ENCODE measurements at regions not wholly inside any gene's neighbourhood (a gene's known extent, or its start where the extent isn't known, plus 50 kb on each side); places are given as distances from the start of the nearest gene placed in this dataset.

DNA sequence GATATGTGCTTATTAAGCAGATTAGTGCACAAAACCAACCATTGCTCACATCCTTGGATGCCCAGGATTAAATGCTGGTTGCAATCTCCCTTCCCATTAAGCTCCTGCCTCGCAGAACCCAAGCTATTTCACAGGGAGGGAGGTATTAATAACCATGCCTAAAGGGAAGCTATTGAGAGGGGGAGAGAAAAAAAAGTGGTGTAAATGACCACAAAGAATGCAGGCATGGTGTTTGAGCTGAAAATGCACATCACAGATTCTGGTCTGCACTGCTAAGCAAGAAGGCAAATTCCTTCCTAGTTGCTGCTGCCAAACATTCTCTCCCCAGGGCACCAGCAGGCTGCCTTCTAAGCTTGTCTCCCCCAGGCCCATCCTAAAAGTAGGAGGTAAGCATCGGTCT is 92.0 kb upstream of the ISX start:
- TF ChIP-seq, protein P1, sequence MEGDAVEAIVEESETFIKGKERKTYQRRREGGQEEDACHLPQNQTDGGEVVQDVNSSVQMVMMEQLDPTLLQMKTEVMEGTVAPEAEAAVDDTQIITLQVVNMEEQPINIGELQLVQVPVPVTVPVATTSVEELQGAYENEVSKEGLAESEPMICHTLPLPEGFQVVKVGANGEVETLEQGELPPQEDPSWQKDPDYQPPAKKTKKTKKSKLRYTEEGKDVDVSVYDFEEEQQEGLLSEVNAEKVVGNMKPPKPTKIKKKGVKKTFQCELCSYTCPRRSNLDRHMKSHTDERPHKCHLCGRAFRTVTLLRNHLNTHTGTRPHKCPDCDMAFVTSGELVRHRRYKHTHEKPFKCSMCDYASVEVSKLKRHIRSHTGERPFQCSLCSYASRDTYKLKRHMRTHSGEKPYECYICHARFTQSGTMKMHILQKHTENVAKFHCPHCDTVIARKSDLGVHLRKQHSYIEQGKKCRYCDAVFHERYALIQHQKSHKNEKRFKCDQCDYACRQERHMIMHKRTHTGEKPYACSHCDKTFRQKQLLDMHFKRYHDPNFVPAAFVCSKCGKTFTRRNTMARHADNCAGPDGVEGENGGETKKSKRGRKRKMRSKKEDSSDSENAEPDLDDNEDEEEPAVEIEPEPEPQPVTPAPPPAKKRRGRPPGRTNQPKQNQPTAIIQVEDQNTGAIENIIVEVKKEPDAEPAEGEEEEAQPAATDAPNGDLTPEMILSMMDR (IDR thresholded peaks at IDR 0.05), result no peak
- no peak for TF ChIP-seq EZH2 (IDR thresholded peaks at IDR 0.05; ENCODE audit: borderline replicate concordance, insufficient read depth, low read depth, low read length, poor library complexity, severe bottlenecking)
- peaks cover 14% of the 10 kb centered on the region for H3K27me3 Mint-ChIP-seq
- H3K27ac Mint-ChIP-seq, result no peak overlapping the region
- Histone ChIP-seq H3K27me3 (replicated peaks in 1 of 4; ENCODE audit: control extremely low read depth in 1 of 4, control insufficient read depth in 3 of 4, insufficient read depth in 4 of 4, low read length in 3 of 4) (no peaks in the 10 kb centered on the region), H2AFZ (ENCODE audit: insufficient read depth, low read depth, low read length, poor library complexity, severe bottlenecking) (no peak overlapping the region), H3K9me3 (ENCODE audit: control extremely low read depth in 1 of 3, control insufficient read depth in 2 of 3, insufficient read depth in 1 of 3, low read length in 2 of 3) (peaks cover 0 to 6% (median 3%) of the 10 kb centered on the region in 3 donors), H3K27ac (ENCODE audit: low read length in 2 of 2) (no peak overlapping the region), H4K20me1 (ENCODE audit: control insufficient read depth, insufficient read depth, low read length, poor library complexity, severe bottlenecking) (no peaks in the 10 kb centered on the region), H3K4me1 (ENCODE audit: control insufficient read depth in 2 of 2, insufficient read depth in 2 of 2, low read length in 2 of 2) (no peaks in the 10 kb centered on the region), H3K4me2 (replicated peaks; ENCODE audit: low read depth, low read length, poor library complexity, severe bottlenecking) (no peak overlapping the region), H3K36me3 (replicated peaks in 1 of 2; ENCODE audit: control extremely low read depth in 1 of 2, control insufficient read depth in 1 of 2, extremely low read depth in 1 of 2, insufficient read depth in 2 of 2, low read length in 1 of 2) (no peaks in the 10 kb centered on the region), H3K9ac (ENCODE audit: low read length) (no peak overlapping the region), H3K4me3 (ENCODE audit: control extremely low read depth in 1 of 5, extremely low read depth in 1 of 5, insufficient read depth in 1 of 5, low read depth in 2 of 5, low read length in 4 of 5) (no peak overlapping the region), H3K79me2 (ENCODE audit: control insufficient read depth, insufficient read depth, low read length) (no peaks in the 10 kb centered on the region)
- WGBS (ENCODE audit: insufficient coverage), result no CpG with 5 or more reads among the region's 2 CpGs
- H3K4me3 Mint-ChIP-seq, result no peak overlapping the region
- CTCF ChIA-PET, result no interaction called here
- peaks cover 4% of the 10 kb centered on the region for H3K9me3 Mint-ChIP-seq (ENCODE audit: insufficient read depth)
- POLR2A ChIA-PET, result no interaction called here
- no peak for DNase-seq
- intact Hi-C loops (cut with micrococcal nuclease), result no loop called here
- no peaks in the 10 kb centered on the region for H3K4me1 Mint-ChIP-seq
- no peak for ATAC-seq (ENCODE audit: low read depth)

DNA sequence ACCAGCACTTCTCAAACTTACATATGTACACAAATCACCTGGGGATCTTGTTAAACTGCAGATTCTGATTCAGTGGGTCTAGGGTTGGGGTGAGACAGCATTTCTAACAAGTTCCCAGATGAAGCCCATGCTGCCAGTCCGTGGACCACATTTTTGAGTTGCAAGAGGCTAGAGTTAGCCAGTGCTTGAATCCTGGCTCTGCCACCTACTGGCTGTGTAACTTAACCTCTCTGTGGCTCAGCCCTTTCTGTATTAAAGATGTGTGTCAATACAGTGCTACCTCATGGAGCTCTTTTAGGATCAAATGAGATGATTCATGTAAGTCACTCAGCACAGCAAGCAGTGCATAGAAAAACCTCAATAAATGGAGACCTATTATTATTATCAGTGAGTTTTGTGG is 90.2 kb upstream of the ISX start:
- TF ChIP-seq, protein P1 (IDR thresholded peaks at IDR 0.05), result no peak
- intact Hi-C loops (cut with micrococcal nuclease), result no loop called here
- 25% methylated on average over 1 of the region's 1 CpG for WGBS (ENCODE audit: insufficient coverage)
- Mint-ChIP-seq H3K27me3 (peaks cover 12% of the 10 kb centered on the region), H3K27ac (no peak overlapping the region), H3K4me1 (no peaks in the 10 kb centered on the region), H3K9me3 (ENCODE audit: insufficient read depth) (peaks cover 4% of the 10 kb centered on the region), H3K4me3 (no peak overlapping the region)
- Histone ChIP-seq H3K4me2 (replicated peaks; ENCODE audit: low read depth, low read length, poor library complexity, severe bottlenecking) (no peak overlapping the region), H3K27me3 (replicated peaks in 1 of 4; ENCODE audit: control extremely low read depth in 1 of 4, control insufficient read depth in 3 of 4, insufficient read depth in 4 of 4, low read length in 3 of 4) (no peaks in the 10 kb centered on the region), H3K9me3 (ENCODE audit: control extremely low read depth in 1 of 3, control insufficient read depth in 2 of 3, insufficient read depth in 1 of 3, low read length in 2 of 3) (peaks cover 0 to 6% (median 3%) of the 10 kb centered on the region in 3 donors), H3K79me2 (ENCODE audit: control insufficient read depth, insufficient read depth, low read length) (no peaks in the 10 kb centered on the region), H3K27ac (ENCODE audit: low read length in 2 of 2) (no peak overlapping the region), H3K36me3 (replicated peaks in 1 of 2; ENCODE audit: control extremely low read depth in 1 of 2, control insufficient read depth in 1 of 2, extremely low read depth in 1 of 2, insufficient read depth in 2 of 2, low read length in 1 of 2) (no peaks in the 10 kb centered on the region), H3K9ac (ENCODE audit: low read length) (no peak overlapping the region), H3K4me1 (ENCODE audit: control insufficient read depth in 2 of 2, insufficient read depth in 2 of 2, low read length in 2 of 2) (no peaks in the 10 kb centered on the region), H4K20me1 (ENCODE audit: control insufficient read depth, insufficient read depth, low read length, poor library complexity, severe bottlenecking) (no peaks in the 10 kb centered on the region), H3K4me3 (ENCODE audit: control extremely low read depth in 1 of 5, extremely low read depth in 1 of 5, insufficient read depth in 1 of 5, low read depth in 2 of 5, low read length in 4 of 5) (no peak overlapping the region), H2AFZ (ENCODE audit: insufficient read depth, low read depth, low read length, poor library complexity, severe bottlenecking) (no peak overlapping the region)
- ChIA-PET CTCF (no interaction called here), POLR2A (no interaction called here)
- ATAC-seq (ENCODE audit: low read depth), result no peak
- no peak for DNase-seq

Data from B cell (primary cell).